Right lobe of liver (tissue), 6 donors: ENCODE measurements at regions not wholly inside any gene's neighbourhood (a gene's known extent, or its start where the extent isn't known, plus 50 kb on each side); places are given as distances from the start of the nearest gene placed in this dataset.
"Not testable (repeated sequence)": the region's sequence is repeated elsewhere in the genome, so short reads cannot be mapped to it uniquely, and the experiment has no call there.

ENCODE experiments used
- ATAC-seq, 4 donors: fragments of 200-7000 bp; cut with Tn5 transposase; one replicate each; pipeline ENCODE4 v1.9.1; 2020; ENCODE audit warnings: mild to moderate bottlenecking in 4 of 4, moderate library complexity in 4 of 4
- DNase-seq, 3 donors: peaks; one replicate each; pipeline ENCODE4 v3.0.0-alpha.2; 2020
- H3K27ac ChIP-seq, 3 donors: fragments of 200-600 bp; one replicate each; pipeline ENCODE4 v1.8.0; 2022
- H3K27me3 ChIP-seq, 2 donors: fragments of 200-600 bp; one replicate each; pipeline ENCODE4 v1.8.0; 2022
- H3K36me3 ChIP-seq, 4 donors: fragments of 200-600 bp; sonication (generic) in 1 of 4; one replicate each; pipeline versions ENCODE4 v1.5.1 to v1.8.0; 2017 to 2022; ENCODE audit warnings: control low read depth in 1 of 4
- H3K4me1 ChIP-seq, 4 donors: fragments of 200-600 bp; sonication (generic) in 1 of 4; one replicate each; pipeline versions ENCODE4 v1.5.1 to v1.8.0; 2017 to 2022; ENCODE audit warnings: control low read depth in 1 of 4
- H3K4me3 ChIP-seq, 3 donors: fragments of 200-600 bp; one replicate each; pipeline ENCODE4 v1.8.0; 2022
- H3K9me3 ChIP-seq, 4 donors: fragments of 200-600 bp; sonication (generic) in 1 of 4; one replicate each; pipeline versions ENCODE4 v1.5.1 to v1.8.0; 2017 to 2022; ENCODE audit warnings: control low read depth in 1 of 4
- CTCF ChIP-seq, 4 donors: fragments of 200-600 bp in 3 of 4; fragments of 450-650 bp in 1 of 4; IDR thresholded peaks; one replicate each; pipeline versions ENCODE4 v1.5.1 to v1.8.0; 2016 to 2022; ENCODE audit warnings: antibody characterized with exemption in 4 of 4, mild to moderate bottlenecking in 2 of 4
- POLR2A ChIP-seq: fragments of 450-650 bp; IDR thresholded peaks from one replicate; pipeline ENCODE4 v1.6.1; 2017; ENCODE audit warnings: antibody characterized with exemption, mild to moderate bottlenecking
- WGBS: methylation state at CpG from one replicate; pipeline ENCODE4 v1.1.6; 2018; ENCODE audit warnings: low coverage, low lambda C conversion rate; ENCODE audit not compliant: insufficient coverage; ENCODE audit errors: missing lambda C conversion rate; 5-methylcytosine and 5-hydroxymethylcytosine counted together
- intact Hi-C, 2 donors: fragments of 100-400 bp; cut with DNase I; formaldehyde crosslinking; loops; one replicate each; pipeline versions ENCODE4 v1.11.2 to v1.14.1; 2022
- donor health status: DM: no; HTN: yes; CAD: no.
- donor health status: DM: no; HTN: no; CAD: no.
- donor health status: DM: no; HTN: no; CAD: no.
- donor health status: DM: no; HTN: yes; CAD: no.
- donor health status: DM: no; HTN: yes; CAD: no.

GRCh38 chr3:145692751-145693150 lies 468.2 kb downstream of the PLOD2 start:
- Histone ChIP-seq H3K27me3 (peaks cover 0 to 3% of the 10 kb centered on the region in 2 donors), H3K27ac (no peak overlapping the region), H3K36me3 (no peaks in the 10 kb centered on the region), H3K4me3 (no peak overlapping the region), H3K4me1 (no peaks in the 10 kb centered on the region), H3K9me3 (no peaks in the 10 kb centered on the region)
- DNase-seq (no peak), ATAC-seq (no peak)
- intact Hi-C loops: no loop called here
- 53% methylated on average over 2 of the region's 2 CpGs for WGBS
- no peak for TF ChIP-seq POLR2A

- TF ChIP-seq POLR2A (no peak), CTCF (IDR thresholded peaks at IDR 0.05) (no peak)
- H3K9me3 ChIP-seq: no peaks in the 10 kb centered on the region
- H3K36me3 ChIP-seq: no peaks in the 10 kb centered on the region
- no peak for ATAC-seq
- H3K27me3 ChIP-seq: peaks cover 0 to 3% of the 10 kb centered on the region in 2 donors
- H3K4me3 ChIP-seq: no peak overlapping the region
- H3K4me1 ChIP-seq: no peaks in the 10 kb centered on the region
- intact Hi-C loops: no loop called here
- no peak for DNase-seq
- no peak overlapping the region for H3K27ac ChIP-seq
These were observed 465.0 kb downstream of the PLOD2 start for GRCh38 chr3:145696011-145696410.

GRCh38 chr3:145698250-145698649 lies 462.7 kb downstream of the PLOD2 start:
- ATAC-seq: no peak
- no peaks in the 10 kb centered on the region for H3K36me3 ChIP-seq
- DNase-seq: no peak
- H3K9me3 ChIP-seq: no peaks in the 10 kb centered on the region
- intact Hi-C loops: no loop called here
- H3K4me1 ChIP-seq: no peaks in the 10 kb centered on the region
- no peak for TF ChIP-seq CTCF (IDR thresholded peaks at IDR 0.05)
- no peak for TF ChIP-seq POLR2A
- 55% methylated on average over 7 of the region's 7 CpGs for WGBS
- no peak overlapping the region for H3K4me3 ChIP-seq
- H3K27me3 ChIP-seq: peaks cover 0 to 3% of the 10 kb centered on the region in 2 donors
- no peak overlapping the region for H3K27ac ChIP-seq

GRCh38 chr3:145698749-145699148 lies 462.2 kb downstream of the PLOD2 start:
- no peak overlapping the region for H3K27ac ChIP-seq

GRCh38 chr3:145704020-145704419 lies 457.0 kb downstream of the PLOD2 start:
- no peaks in the 10 kb centered on the region for H3K27me3 ChIP-seq
- no peak for DNase-seq
- no peaks in the 10 kb centered on the region for H3K9me3 ChIP-seq
- H3K27ac ChIP-seq: no peak overlapping the region
- H3K36me3 ChIP-seq: no peaks in the 10 kb centered on the region
- no peak for TF ChIP-seq CTCF (IDR thresholded peaks at IDR 0.05)
- no peak for TF ChIP-seq POLR2A
- intact Hi-C loops: no loop called here
- H3K4me1 ChIP-seq: no peaks in the 10 kb centered on the region
- H3K4me3 ChIP-seq: no peak overlapping the region
- ATAC-seq: no peak

More at GRCh38 chr3:145698749-145699148, 462.2 kb downstream of the PLOD2 start:
- Histone ChIP-seq H3K4me3 (no peak overlapping the region), H3K4me1 (no peaks in the 10 kb centered on the region), H3K27me3 (peaks cover 0 to 3% of the 10 kb centered on the region in 2 donors), H3K9me3 (no peaks in the 10 kb centered on the region), H3K36me3 (no peaks in the 10 kb centered on the region)
- no peak for TF ChIP-seq POLR2A
- TF ChIP-seq CTCF (IDR thresholded peaks at IDR 0.05): no peak
- intact Hi-C loops: no loop called here
- no peak for DNase-seq
- no peak for ATAC-seq

GRCh38 chr3:145709779-145710178 lies 451.2 kb downstream of the PLOD2 start:
- not testable (repeated sequence) for H3K4me3 ChIP-seq, H3K27me3 ChIP-seq

More at GRCh38 chr3:145709779-145710178, 451.2 kb downstream of the PLOD2 start:
- DNase-seq, ATAC-seq, H3K9me3 ChIP-seq, H3K36me3 ChIP-seq, H3K4me1 ChIP-seq, intact Hi-C loops, H3K27ac ChIP-seq: not testable (repeated sequence)
- WGBS: no CpG with 5 or more reads among the region's 1 CpG
